GM23248 (cell line): ENCODE measurements at regions not wholly inside any gene's neighbourhood (a gene's known extent, or its start where the extent isn't known, plus 50 kb on each side); places are given as distances from the start of the nearest gene placed in this dataset.

Experiments
- EZH2 ChIP-seq: fragments of 200-600 bp; sonication (generic); IDR thresholded peaks from 2 replicates; pipeline ENCODE4 v1.6.1; 2018; ENCODE audit warnings: antibody characterized with exemption, mild to moderate bottlenecking; ENCODE audit not compliant: insufficient read depth, poor library complexity, severe bottlenecking
- EZH2phosphoT487 ChIP-seq: fragments of 200-600 bp; sonication (generic); IDR thresholded peaks from 2 replicates; pipeline ENCODE4 v1.6.1; 2018; ENCODE audit warnings: antibody characterized with exemption, moderate library complexity, mild to moderate bottlenecking, low read depth; ENCODE audit not compliant: insufficient read depth

- TF ChIP-seq EZH2phosphoT487 (no peak), EZH2 (no peak)
Measured at GRCh38 chr6:145081677-145082076, 653.6 kb downstream of the EPM2A start.
